RWPE1 (cell line): ENCODE measurements at regions not wholly inside any gene's neighbourhood (a gene's known extent, or its start where the extent isn't known, plus 50 kb on each side); places are given as distances from the start of the nearest gene placed in this dataset.
"Not testable (repeated sequence)": the region's sequence is repeated elsewhere in the genome, so short reads cannot be mapped to it uniquely, and the experiment has no call there.

Experiments used
- CTCF ChIA-PET: fragments of 350-600 bp; sonication (Branson Sonifier 250); formaldehyde crosslinking; extraction: SDS; loops from one replicate; lab custom pipeline; 2021; lab: Yijun Ruan, JAX
- POLR2A ChIA-PET: fragments of 400-600 bp; formaldehyde crosslinking; extraction: SDS; loops from one replicate; lab custom pipeline; 2020; ENCODE audit warnings: antibody characterized with exemption; ENCODE audit not compliant: low non-redundant PET; lab: Yijun Ruan, JAX
- DNase-seq: peaks from one replicate; pipeline ENCODE4 v3.0.0; 2012; ENCODE audit warnings: low spot score
- H3K27ac ChIP-seq: fragments of 450-650 bp; 2 replicates; pipeline ENCODE4 v1.5.1; 2017
- CTCF ChIP-seq: fragments of 450-650 bp; conservative IDR thresholded peaks from 2 replicates; pipeline ENCODE4 v1.5.1; 2017; ENCODE audit warnings: low read depth, mild to moderate bottlenecking

DNA sequence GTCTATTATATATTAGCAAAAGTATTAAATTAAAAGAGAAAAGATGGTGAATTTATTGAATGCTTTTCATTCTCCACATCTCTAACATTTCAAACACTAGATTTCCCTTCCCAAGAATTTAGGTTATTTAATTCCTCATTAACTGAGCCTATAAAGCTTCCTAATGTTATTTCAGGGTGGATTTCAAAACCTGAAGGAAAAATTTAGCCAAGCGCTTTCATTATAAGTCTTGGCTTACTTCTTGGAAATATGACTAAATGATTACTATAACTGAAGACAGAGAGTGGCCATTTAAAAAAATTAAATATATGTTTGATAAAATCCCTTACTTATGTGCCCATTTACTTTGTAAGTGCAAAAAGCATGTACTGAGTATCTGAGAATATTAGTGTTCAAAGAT, 141.8 kb upstream of the ARSJ start:
- CTCF ChIA-PET: no interaction called here
- no peak for TF ChIP-seq CTCF
- POLR2A ChIA-PET: no interaction called here
- H3K27ac ChIP-seq: no peak overlapping the region
- DNase-seq: no peak

DNA sequence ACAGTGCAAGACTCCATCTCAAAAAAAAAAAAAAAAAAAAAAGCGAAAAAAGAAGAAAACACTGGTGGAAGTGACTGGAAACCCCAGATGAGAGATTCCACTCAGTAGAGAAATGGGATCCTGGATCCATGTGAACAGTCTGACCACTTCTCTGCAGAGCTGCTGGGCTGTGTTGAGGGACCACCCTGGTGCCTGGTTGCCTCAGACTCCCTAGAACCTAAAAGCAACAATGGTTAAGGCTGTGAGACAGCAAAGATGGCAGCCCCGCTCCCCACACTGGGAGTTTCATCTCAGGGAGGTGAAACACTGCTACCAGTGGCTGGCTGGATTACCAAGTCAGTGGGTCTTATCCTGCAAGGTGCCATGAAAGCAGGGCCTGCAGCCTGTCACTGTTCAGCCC, 152.8 kb upstream of the ARSJ start:
- no peak for TF ChIP-seq CTCF
- DNase-seq: no peak
- ChIA-PET CTCF (interaction anchor here (1.2 kb wide), 1 partner anchor 21 kb away, joined by 3 read pairs; no protein-coding TSS in a partner anchor), POLR2A (no interaction called here)
- no peak overlapping the region for H3K27ac ChIP-seq

DNA sequence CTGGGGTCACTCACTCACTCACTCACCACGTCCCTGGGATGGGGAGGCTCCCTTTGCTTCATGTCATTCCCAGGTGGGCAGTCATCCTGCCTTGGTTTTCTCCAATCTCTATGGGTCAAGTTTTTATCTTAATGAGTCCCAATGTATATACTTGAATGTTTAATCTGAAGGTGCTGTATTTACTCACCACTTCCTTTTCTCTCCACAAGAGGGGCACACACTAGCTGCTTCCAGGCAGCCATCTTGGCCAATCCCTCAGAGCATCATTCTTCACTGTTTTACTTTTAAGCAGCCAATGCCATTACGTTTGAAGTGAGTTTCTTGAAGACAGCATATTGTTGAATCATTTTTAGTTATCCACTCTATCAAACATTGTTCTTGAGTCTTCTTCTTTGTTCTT, 153.4 kb upstream of the ARSJ start:
- no peak for TF ChIP-seq CTCF
- ChIA-PET CTCF (interaction anchor here (0.6 to 1.2 kb wide), 2 partner anchors 21 to 132 kb away, joined by 3 read pairs; no protein-coding TSS in a partner anchor), POLR2A (no interaction called here)
- DNase-seq: no peak
- no peak overlapping the region for H3K27ac ChIP-seq

- H3K27ac ChIP-seq: no peak overlapping the region
- no peak for TF ChIP-seq CTCF
- ChIA-PET CTCF (interaction anchor here (0.7 kb wide), 2 partner anchors 237 to 242 kb away, joined by 3 read pairs; no protein-coding TSS in a partner anchor), POLR2A (interaction anchor here (0.5 kb wide), 1 partner anchor 156 kb away, joined by 3 read pairs; no protein-coding TSS in a partner anchor)
- DNase-seq: no peak
These were observed 156.6 kb upstream of the ARSJ start for GRCh38 chr4:114136069-114136468.

- ChIA-PET CTCF (no interaction called here), POLR2A (no interaction called here)
- no peak for TF ChIP-seq CTCF
- no peak overlapping the region for H3K27ac ChIP-seq
- DNase-seq: no peak
These were observed 158.5 kb upstream of the ARSJ start for GRCh38 chr4:114137984-114138383.

GRCh38 chr4:114146947-114147618, 167.6 kb upstream of the ARSJ start:
- POLR2A ChIA-PET: no interaction called here
- CTCF ChIA-PET: no interaction called here

DNA sequence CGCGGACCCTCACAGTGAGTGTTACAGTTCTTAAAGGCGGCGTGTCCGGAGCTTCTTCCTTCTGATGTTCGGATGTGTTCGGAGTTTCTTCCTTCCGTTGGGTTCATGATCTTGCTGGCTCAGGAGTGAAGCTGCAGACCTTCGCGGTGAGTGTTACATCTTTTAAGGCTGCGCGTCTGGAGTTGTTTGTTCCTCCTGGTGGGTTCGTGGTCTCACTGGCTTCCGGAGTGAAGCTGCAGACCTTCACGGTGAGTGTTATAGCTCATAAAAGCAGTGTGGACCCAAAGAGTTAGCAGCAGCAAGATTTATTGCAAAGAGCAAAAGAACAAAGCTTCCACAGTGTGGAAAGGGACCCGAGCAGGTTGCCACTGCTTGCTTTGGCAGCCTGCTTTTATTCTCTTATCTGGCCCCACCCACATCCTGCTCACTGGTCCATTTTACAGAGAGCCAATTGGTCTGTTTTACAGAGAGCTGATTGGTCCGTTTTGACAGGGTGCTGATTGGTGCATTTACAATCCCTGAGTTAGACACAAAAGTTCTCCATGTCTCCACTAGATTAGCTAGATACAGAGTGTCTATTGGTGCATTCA, 168.3 kb upstream of the ARSJ start:
- H3K27ac ChIP-seq, DNase-seq, POLR2A ChIA-PET, CTCF ChIA-PET: not testable (repeated sequence)

More at GRCh38 chr4:114146947-114147618, 167.6 kb upstream of the ARSJ start:
- TF ChIP-seq CTCF: no peak
- DNase-seq: no peak
- no peak overlapping the region for H3K27ac ChIP-seq

DNA sequence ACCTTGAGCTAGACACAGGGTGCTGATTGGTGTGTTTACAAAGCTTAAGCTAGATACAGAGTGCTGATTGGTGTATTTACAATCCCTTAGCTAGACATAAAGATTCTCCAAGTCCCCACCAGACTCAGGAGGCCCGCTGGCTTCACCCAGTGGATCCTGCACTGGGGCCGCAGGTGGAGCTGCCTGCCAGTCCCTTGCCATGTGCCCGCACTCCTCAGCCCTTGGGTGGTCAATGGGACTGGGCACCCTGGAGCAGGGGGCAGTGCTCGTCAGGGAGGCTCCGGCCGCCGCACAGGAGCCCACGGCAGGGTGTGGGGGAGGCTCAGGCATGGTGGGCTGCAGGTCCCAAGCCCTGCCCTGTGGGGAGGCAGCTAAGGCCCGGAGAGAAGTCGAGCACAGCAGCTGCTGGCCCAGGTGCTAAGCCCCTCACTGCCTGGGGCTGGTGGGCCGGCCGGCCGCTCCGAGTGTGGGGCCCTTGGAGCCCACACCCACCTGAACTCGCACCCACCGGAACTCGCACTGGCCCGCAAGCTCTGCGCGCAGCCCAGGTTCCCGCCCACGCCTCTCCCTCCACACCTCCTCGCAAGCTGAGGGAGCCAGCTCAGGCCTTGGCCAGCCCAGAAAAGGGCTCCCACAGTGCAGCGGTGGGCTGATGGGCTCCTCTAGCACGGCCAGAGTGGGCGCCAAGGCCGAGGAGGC, 169.1 kb upstream of the ARSJ start:
- CTCF ChIA-PET, DNase-seq, H3K27ac ChIP-seq, POLR2A ChIA-PET: not testable (repeated sequence)
